ENCODE measurements at regions not wholly inside any gene's neighbourhood (a gene's known extent, or its start where the extent isn't known, plus 50 kb on each side); places are given as distances from the start of the nearest gene placed in this dataset.

GRCh38 chr6:21855811-21856455 is 262.4 kb downstream of the SOX4 start:
- Histone ChIP-seq H3K36me3 (no peaks in the 10 kb centered on the region), H3K27me3 (ENCODE audit: low read depth) (no peaks in the 10 kb centered on the region), H3K27ac (no peak overlapping the region), H3K9me3 (no peaks in the 10 kb centered on the region), H3K4me1 (no peaks in the 10 kb centered on the region), H3K4me3 (no peak overlapping the region)
- no peak for TF ChIP-seq CTCF (IDR thresholded peaks at IDR 0.05)
- ATAC-seq (peak; percentile 23 to 80), DNase-seq (no peak)
- intact Hi-C loops (cut with DNase I): no loop called here

GRCh38 chr6:21856456-21856825 is 262.9 kb downstream of the SOX4 start:
- intact Hi-C loops (cut with DNase I): no loop called here
- Histone ChIP-seq H3K36me3 (no peaks in the 10 kb centered on the region), H3K4me3 (no peak overlapping the region), H3K27ac (peak overlapping the region; percentile 19), H3K4me1 (no peaks in the 10 kb centered on the region), H3K9me3 (no peaks in the 10 kb centered on the region), H3K27me3 (ENCODE audit: low read depth) (no peaks in the 10 kb centered on the region)
- ATAC-seq (no peak), DNase-seq (no peak)
- no peak for TF ChIP-seq CTCF (IDR thresholded peaks at IDR 0.05)

- no peaks in the 10 kb centered on the region for H3K27me3 ChIP-seq (ENCODE audit: low read depth)
- H3K9me3 ChIP-seq: no peaks in the 10 kb centered on the region
- ATAC-seq: peak in 1 of 2 donors; percentile 50
- no peak for TF ChIP-seq CTCF (IDR thresholded peaks at IDR 0.05)
- intact Hi-C loops (cut with DNase I): no loop called here
- DNase-seq: no peak
- H3K4me3 ChIP-seq: no peak overlapping the region
- peak overlapping the region; percentile 19 for H3K27ac ChIP-seq
- H3K4me1 ChIP-seq: no peaks in the 10 kb centered on the region
- H3K36me3 ChIP-seq: no peaks in the 10 kb centered on the region
These were observed 263.3 kb downstream of the SOX4 start for GRCh38 chr6:21856844-21857243.

GRCh38 chr6:21858076-21858475 is 264.5 kb downstream of the SOX4 start:
- intact Hi-C loops (cut with DNase I): no loop called here
- Histone ChIP-seq H3K4me3 (no peak overlapping the region), H3K27ac (no peak overlapping the region), H3K9me3 (no peaks in the 10 kb centered on the region), H3K27me3 (ENCODE audit: low read depth) (no peaks in the 10 kb centered on the region), H3K36me3 (no peaks in the 10 kb centered on the region), H3K4me1 (no peaks in the 10 kb centered on the region)
- DNase-seq (no peak), ATAC-seq (no peak)
- TF ChIP-seq CTCF (IDR thresholded peaks at IDR 0.05): no peak

- Histone ChIP-seq H3K4me3 (no peak overlapping the region), H3K9me3 (no peaks in the 10 kb centered on the region), H3K27ac (no peak overlapping the region), H3K27me3 (ENCODE audit: low read depth) (no peaks in the 10 kb centered on the region), H3K4me1 (no peaks in the 10 kb centered on the region), H3K36me3 (no peaks in the 10 kb centered on the region)
- intact Hi-C loops (cut with DNase I): no loop called here
- TF ChIP-seq CTCF (IDR thresholded peaks at IDR 0.05): no peak
- ATAC-seq (no peak), DNase-seq (no peak)
These were observed 265.7 kb downstream of the SOX4 start for GRCh38 chr6:21859193-21859735.

All from lower lobe of right lung (tissue), 2 donors.